Endothelial cell of umbilical vein (primary cell): ENCODE measurements at regions not wholly inside any gene's neighbourhood (a gene's known extent, or its start where the extent isn't known, plus 50 kb on each side); places are given as distances from the start of the nearest gene placed in this dataset.

ENCODE experiments used
- CTCF ChIP-seq, 2 donors: IDR thresholded peaks; 1 replicate in 1 of 2; 2 replicates in 1 of 2; pipeline ENCODE4 v1.5.1; 2011; ENCODE audit warnings: low read length in 2 of 2, mild to moderate bottlenecking in 2 of 2, moderate library complexity in 2 of 2, control low read depth in 1 of 2, inconsistent platforms in 1 of 2, low read depth in 1 of 2; ENCODE audit not compliant: insufficient read depth in 1 of 2; ENCODE audit errors: extremely low read depth in 1 of 2
- EZH2 ChIP-seq: IDR thresholded peaks from 2 replicates; pipeline ENCODE4 v1.6.1; 2012; ENCODE audit warnings: borderline replicate concordance, low read depth, mild to moderate bottlenecking, moderate library complexity, low read length, inconsistent platforms; ENCODE audit not compliant: severe bottlenecking
- GATA2 ChIP-seq: IDR thresholded peaks from 2 replicates; pipeline ENCODE4 v1.7.0; 2011; ENCODE audit warnings: low read depth, mild to moderate bottlenecking, moderate library complexity, mixed read lengths, low read length; ENCODE audit not compliant: insufficient read length, insufficient read depth
- MAX ChIP-seq: IDR thresholded peaks from 2 replicates; pipeline ENCODE4 v1.6.1; 2011; ENCODE audit not compliant: insufficient read depth, insufficient read length

- no peak for TF ChIP-seq EZH2
- no peak for TF ChIP-seq CTCF (IDR thresholded peaks at IDR 0.05; ENCODE audit: extremely low read depth in 1 of 2, insufficient read depth in 1 of 2, low read depth in 1 of 2, low read length in 2 of 2)
- TF ChIP-seq MAX, result no peak
- TF ChIP-seq GATA2, result no peak
These were observed 296.1 kb downstream of the GLRX3 start for GRCh38 chr10:130432271-130432670.
